HEK293 (cell line): ENCODE measurements at regions not wholly inside any gene's neighbourhood (a gene's known extent, or its start where the extent isn't known, plus 50 kb on each side); places are given as distances from the start of the nearest gene placed in this dataset.

Source experiments
- CTCF ChIA-PET: fragments of 350-600 bp; formaldehyde crosslinking; extraction: SDS; loops from one replicate; lab custom pipeline; 2021; ENCODE audit warnings: antibody characterized with exemption; lab: Yijun Ruan, JAX
- POLR2A ChIA-PET: fragments of 300-600 bp; formaldehyde crosslinking; extraction: SDS; loops from one replicate; lab custom pipeline; 2020; ENCODE audit warnings: antibody characterized with exemption, inconsistent platforms; lab: Yijun Ruan, JAX
- H3K27ac ChIP-seq: fragments of 200-500 bp; sonication (Bioruptor generic); 2 replicates; pipeline ENCODE4 v1.5.1; 2014; ENCODE audit warnings: low read depth, low read length, control low read depth, inconsistent platforms; ENCODE audit errors: extremely low read depth
- H3K36me3 ChIP-seq, 2 experiments: fragments of 200-500 bp in 1 of 2; sonication (Bioruptor generic) in 1 of 2; 1 replicate in 1 of 2; 2 replicates in 1 of 2; pipeline ENCODE4 v1.5.1; 2014 to 2017; ENCODE audit warnings: inconsistent platforms in 2 of 2, low read length in 2 of 2; ENCODE audit not compliant: control insufficient read depth in 2 of 2, insufficient read depth in 1 of 2
- H3K4me1 ChIP-seq: fragments of 200-500 bp; sonication (Bioruptor generic); 2 replicates; pipeline ENCODE4 v1.5.1; 2014; ENCODE audit warnings: mild to moderate bottlenecking, low read length, inconsistent platforms; ENCODE audit not compliant: control insufficient read depth, insufficient read depth
- H3K4me3 ChIP-seq: 2 replicates; pipeline ENCODE4 v1.5.1; 2011; ENCODE audit warnings: low read depth, mild to moderate bottlenecking, control low read depth, low read length, moderate library complexity
- H3K9me3 ChIP-seq: fragments of 200-500 bp; sonication (Bioruptor generic); 2 replicates; pipeline ENCODE4 v1.5.1; 2014; ENCODE audit warnings: low read depth, low read length, inconsistent platforms; ENCODE audit not compliant: control insufficient read depth, insufficient read depth
- SCRT1 ChIP-seq: fragments of 450-650 bp; formaldehyde crosslinking; IDR thresholded peaks from 2 replicates; pipeline ENCODE4 v1.5.1; 2016; ENCODE audit warnings: missing biosample characterization, missing genetic modification characterization, borderline replicate concordance
- SETDB1 ChIP-seq: IDR thresholded peaks from one replicate; pipeline ENCODE4 v1.6.1; 2017; ENCODE audit warnings: mild to moderate bottlenecking, low read length, moderate library complexity, mixed read lengths; ENCODE audit not compliant: insufficient read length
- ZNF292 ChIP-seq: fragments of 450-650 bp; formaldehyde crosslinking; IDR thresholded peaks from 2 replicates; pipeline ENCODE4 v1.5.1; 2016; ENCODE audit warnings: low read depth, missing biosample characterization, missing genetic modification characterization, borderline replicate concordance
- ZNF302 ChIP-seq: fragments of 450-650 bp; formaldehyde crosslinking; IDR thresholded peaks from 2 replicates; pipeline ENCODE4 v1.5.1; 2016; ENCODE audit warnings: missing biosample characterization, missing genetic modification characterization, low read depth
- ZNF473 ChIP-seq: fragments of 450-650 bp; formaldehyde crosslinking; IDR thresholded peaks from 2 replicates; pipeline ENCODE4 v1.5.1; 2017; ENCODE audit warnings: missing biosample characterization, missing genetic modification characterization
- ZNF626 ChIP-seq: fragments of 450-650 bp; sonication (Bioruptor Pico); formaldehyde crosslinking; IDR thresholded peaks from 2 replicates; pipeline ENCODE4 v1.5.1; 2018; ENCODE audit warnings: missing biosample characterization, missing genetic modification characterization, inconsistent platforms
- ZNF660 ChIP-seq: fragments of 450-650 bp; IDR thresholded peaks from 2 replicates; pipeline ENCODE4 v1.5.1; 2018; ENCODE audit warnings: missing biosample characterization, mild to moderate bottlenecking, missing genetic modification characterization
- ZNF677 ChIP-seq: fragments of 450-650 bp; IDR thresholded peaks from 2 replicates; pipeline ENCODE4 v1.5.0; 2018; ENCODE audit warnings: missing biosample characterization, mild to moderate bottlenecking, missing genetic modification characterization, moderate library complexity
- TF ChIP-seq, protein P1 (sequence below): fragments of 450-650 bp; formaldehyde crosslinking; IDR thresholded peaks from 2 replicates; pipeline ENCODE4 v1.5.1; 2017; ENCODE audit warnings: missing biosample characterization, missing genetic modification characterization
- TF ChIP-seq, protein P2 (sequence below): fragments of 450-650 bp; formaldehyde crosslinking; IDR thresholded peaks from 2 replicates; pipeline ENCODE4 v1.5.1; 2016; ENCODE audit warnings: missing biosample characterization, missing genetic modification characterization, borderline replicate concordance
- TF ChIP-seq, protein P3 (sequence below): fragments of 450-650 bp; formaldehyde crosslinking; IDR thresholded peaks from 2 replicates; pipeline ENCODE4 v1.5.1; 2017; ENCODE audit warnings: missing biosample characterization, missing genetic modification characterization
- TF ChIP-seq, protein P4 (sequence below): fragments of 450-650 bp; formaldehyde crosslinking; IDR thresholded peaks from 2 replicates; pipeline ENCODE4 v1.5.1; 2016; ENCODE audit warnings: missing biosample characterization, missing genetic modification characterization

DNA sequence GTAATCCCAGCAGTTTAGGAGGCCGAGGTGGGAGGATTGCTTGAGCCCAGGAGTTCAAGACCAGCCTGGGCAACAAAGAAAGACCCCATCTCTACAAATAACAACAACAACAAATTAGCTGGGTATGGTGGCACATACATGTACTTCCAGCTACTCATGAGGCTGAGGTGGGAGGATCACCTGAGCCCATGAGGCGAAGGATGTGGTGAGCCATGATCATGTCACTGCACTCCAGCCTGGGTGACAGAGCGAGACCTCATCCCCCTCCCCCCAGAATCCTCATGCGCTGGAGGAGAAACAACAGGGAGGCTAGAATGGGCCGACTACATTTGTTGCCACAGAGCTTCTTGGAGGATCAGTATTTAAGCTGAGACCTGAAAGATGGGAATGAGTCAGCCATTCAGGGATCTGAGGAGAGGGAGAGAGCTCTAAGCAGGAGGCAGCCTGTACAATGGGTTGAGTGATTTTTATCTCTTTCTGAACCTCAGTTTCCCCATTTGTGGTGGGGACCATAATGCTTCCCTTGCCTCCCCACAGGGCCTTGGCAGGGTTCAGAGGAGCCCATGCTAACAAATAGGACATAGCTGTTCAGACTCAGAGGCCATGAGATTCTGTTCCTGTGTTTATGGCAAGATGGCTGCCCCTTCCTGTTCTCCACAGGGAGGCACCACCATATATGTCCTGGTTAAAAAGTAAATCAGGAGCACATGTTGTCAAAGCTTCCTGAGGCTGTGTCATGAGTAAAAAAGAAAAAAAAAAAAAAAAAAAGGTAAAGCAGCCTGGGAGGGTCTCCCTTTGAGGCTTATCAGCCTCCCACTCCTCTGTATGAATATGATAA lies 131.4 kb upstream of the HAAO start:
- H3K27ac ChIP-seq = no peak overlapping the region
- TF ChIP-seq, protein P1, sequence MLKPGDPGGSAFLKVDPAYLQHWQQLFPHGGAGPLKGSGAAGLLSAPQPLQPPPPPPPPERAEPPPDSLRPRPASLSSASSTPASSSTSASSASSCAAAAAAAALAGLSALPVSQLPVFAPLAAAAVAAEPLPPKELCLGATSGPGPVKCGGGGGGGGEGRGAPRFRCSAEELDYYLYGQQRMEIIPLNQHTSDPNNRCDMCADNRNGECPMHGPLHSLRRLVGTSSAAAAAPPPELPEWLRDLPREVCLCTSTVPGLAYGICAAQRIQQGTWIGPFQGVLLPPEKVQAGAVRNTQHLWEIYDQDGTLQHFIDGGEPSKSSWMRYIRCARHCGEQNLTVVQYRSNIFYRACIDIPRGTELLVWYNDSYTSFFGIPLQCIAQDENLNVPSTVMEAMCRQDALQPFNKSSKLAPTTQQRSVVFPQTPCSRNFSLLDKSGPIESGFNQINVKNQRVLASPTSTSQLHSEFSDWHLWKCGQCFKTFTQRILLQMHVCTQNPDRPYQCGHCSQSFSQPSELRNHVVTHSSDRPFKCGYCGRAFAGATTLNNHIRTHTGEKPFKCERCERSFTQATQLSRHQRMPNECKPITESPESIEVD = no peak
- TF ChIP-seq ZNF677 (tag by site-specific recombination) (no peak), ZNF302 (tag by site-specific recombination) (no peak), ZNF660 (tag by site-specific recombination) (no peak), SCRT1 (no peak), ZNF292 (tag by site-specific recombination) (no peak), ZNF473 (tag by site-specific recombination) (no peak), ZNF626 (tag by site-specific recombination) (no peak)
- TF ChIP-seq, protein P2, sequence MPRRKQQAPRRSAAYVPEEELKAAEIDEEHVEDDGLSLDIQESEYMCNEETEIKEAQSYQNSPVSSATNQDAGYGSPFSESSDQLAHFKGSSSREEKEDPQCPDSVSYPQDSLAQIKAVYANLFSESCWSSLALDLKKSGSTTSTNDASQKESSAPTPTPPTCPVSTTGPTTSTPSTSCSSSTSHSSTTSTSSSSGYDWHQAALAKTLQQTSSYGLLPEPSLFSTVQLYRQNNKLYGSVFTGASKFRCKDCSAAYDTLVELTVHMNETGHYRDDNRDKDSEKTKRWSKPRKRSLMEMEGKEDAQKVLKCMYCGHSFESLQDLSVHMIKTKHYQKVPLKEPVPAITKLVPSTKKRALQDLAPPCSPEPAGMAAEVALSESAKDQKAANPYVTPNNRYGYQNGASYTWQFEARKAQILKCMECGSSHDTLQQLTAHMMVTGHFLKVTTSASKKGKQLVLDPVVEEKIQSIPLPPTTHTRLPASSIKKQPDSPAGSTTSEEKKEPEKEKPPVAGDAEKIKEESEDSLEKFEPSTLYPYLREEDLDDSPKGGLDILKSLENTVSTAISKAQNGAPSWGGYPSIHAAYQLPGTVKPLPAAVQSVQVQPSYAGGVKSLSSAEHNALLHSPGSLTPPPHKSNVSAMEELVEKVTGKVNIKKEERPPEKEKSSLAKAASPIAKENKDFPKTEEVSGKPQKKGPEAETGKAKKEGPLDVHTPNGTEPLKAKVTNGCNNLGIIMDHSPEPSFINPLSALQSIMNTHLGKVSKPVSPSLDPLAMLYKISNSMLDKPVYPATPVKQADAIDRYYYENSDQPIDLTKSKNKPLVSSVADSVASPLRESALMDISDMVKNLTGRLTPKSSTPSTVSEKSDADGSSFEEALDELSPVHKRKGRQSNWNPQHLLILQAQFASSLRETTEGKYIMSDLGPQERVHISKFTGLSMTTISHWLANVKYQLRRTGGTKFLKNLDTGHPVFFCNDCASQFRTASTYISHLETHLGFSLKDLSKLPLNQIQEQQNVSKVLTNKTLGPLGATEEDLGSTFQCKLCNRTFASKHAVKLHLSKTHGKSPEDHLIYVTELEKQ (tag by site-specific recombination) = no peak
- TF ChIP-seq, protein P3, sequence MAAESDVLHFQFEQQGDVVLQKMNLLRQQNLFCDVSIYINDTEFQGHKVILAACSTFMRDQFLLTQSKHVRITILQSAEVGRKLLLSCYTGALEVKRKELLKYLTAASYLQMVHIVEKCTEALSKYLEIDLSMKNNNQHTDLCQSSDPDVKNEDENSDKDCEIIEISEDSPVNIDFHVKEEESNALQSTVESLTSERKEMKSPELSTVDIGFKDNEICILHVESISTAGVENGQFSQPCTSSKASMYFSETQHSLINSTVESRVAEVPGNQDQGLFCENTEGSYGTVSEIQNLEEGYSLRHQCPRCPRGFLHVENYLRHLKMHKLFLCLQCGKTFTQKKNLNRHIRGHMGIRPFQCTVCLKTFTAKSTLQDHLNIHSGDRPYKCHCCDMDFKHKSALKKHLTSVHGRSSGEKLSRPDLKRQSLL = no peak
- peaks cover 6% of the 10 kb centered on the region for H3K4me1 ChIP-seq
- CTCF ChIA-PET = interaction anchor here (0.9 kb wide), 1 partner anchor 24 kb away, joined by 3 read pairs; no protein-coding TSS in a partner anchor
- H3K4me3 ChIP-seq = no peak overlapping the region
- no peaks in the 10 kb centered on the region for H3K36me3 ChIP-seq
- POLR2A ChIA-PET = no interaction called here
- H3K9me3 ChIP-seq = no peaks in the 10 kb centered on the region

DNA sequence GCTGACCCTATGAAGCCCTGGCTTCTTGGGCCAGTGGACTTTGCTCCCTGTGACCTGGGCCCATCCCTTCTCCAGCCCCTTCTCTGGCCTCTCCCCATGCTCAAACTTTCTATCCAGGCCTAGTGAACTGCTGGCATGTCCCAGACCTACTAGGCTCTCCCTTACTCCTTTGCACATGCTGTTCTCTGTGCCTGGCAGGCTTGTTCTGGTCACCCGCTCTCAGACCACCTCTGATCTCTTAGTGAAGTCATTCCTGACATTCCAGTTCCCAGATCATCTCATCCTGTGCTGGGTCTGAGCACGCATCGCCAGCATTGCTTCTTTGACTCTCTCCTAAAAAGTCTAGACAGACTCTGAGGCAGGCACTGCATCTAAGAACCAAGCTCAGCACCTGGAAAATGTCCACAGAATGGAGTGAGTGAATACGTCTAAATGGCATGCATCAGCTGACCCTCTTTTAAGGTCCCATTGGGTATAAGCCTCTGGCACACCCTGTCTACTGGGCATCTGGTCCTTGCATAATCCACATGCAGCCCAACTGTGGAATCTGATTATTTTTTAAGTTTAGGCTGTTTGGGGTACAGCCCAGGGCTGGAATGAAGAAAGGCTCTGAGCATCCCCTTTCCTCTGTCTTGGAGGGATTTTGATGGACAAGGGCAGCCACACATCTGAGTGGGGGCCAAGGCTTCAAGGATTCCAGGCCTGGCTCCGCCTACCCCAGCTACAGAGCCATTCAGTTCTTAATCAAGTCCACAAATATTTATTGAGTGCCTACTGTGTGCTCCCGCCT lies 130.6 kb upstream of the HAAO start:
- ChIA-PET CTCF (interaction anchor here (0.7 to 0.9 kb wide), 2 partner anchors 24 to 989 kb away, joined by 3 read pairs; no protein-coding TSS in a partner anchor), POLR2A (no interaction called here)

More for the DNA sequence above, 130.6 kb upstream of the HAAO start:
- Histone ChIP-seq H3K4me1 (peaks cover 4% of the 10 kb centered on the region), H3K4me3 (no peak overlapping the region), H3K9me3 (no peaks in the 10 kb centered on the region), H3K36me3 (no peaks in the 10 kb centered on the region), H3K27ac (no peak overlapping the region)
- TF ChIP-seq, protein P4, sequence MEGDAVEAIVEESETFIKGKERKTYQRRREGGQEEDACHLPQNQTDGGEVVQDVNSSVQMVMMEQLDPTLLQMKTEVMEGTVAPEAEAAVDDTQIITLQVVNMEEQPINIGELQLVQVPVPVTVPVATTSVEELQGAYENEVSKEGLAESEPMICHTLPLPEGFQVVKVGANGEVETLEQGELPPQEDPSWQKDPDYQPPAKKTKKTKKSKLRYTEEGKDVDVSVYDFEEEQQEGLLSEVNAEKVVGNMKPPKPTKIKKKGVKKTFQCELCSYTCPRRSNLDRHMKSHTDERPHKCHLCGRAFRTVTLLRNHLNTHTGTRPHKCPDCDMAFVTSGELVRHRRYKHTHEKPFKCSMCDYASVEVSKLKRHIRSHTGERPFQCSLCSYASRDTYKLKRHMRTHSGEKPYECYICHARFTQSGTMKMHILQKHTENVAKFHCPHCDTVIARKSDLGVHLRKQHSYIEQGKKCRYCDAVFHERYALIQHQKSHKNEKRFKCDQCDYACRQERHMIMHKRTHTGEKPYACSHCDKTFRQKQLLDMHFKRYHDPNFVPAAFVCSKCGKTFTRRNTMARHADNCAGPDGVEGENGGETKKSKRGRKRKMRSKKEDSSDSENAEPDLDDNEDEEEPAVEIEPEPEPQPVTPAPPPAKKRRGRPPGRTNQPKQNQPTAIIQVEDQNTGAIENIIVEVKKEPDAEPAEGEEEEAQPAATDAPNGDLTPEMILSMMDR (tag by site-specific recombination) = no peak
- no peak for TF ChIP-seq SETDB1
- TF ChIP-seq ZNF626 (tag by site-specific recombination) = no peak
